GM12878 (cell line): ENCODE measurements at regions not wholly inside any gene's neighbourhood (a gene's known extent, or its start where the extent isn't known, plus 50 kb on each side); places are given as distances from the start of the nearest gene placed in this dataset.

ENCODE experiments used
- ATF3 ChIP-seq: IDR thresholded peaks from 2 replicates; pipeline ENCODE4 v1.6.1; 2011; ENCODE audit warnings: low read depth, mild to moderate bottlenecking, low read length, moderate library complexity, borderline replicate concordance; ENCODE audit errors: extremely low read depth
- CTCF ChIP-seq, 3 experiments: IDR thresholded peaks in 2 of 3; conservative IDR thresholded peaks in 1 of 3; 2 replicates each; pipeline ENCODE4 v1.5.1; 2011; ENCODE audit warnings: low read depth in 3 of 3, low read length in 3 of 3, mild to moderate bottlenecking in 3 of 3, control low read depth in 2 of 3, moderate library complexity in 2 of 3, inconsistent platforms in 1 of 3, mixed read lengths in 1 of 3; ENCODE audit not compliant: control insufficient read depth in 2 of 3, insufficient read depth in 1 of 3; ENCODE audit errors: extremely low read depth in 1 of 3
- ESRRA ChIP-seq: IDR thresholded peaks from 2 replicates; pipeline ENCODE4 v1.6.1; 2012; ENCODE audit warnings: mild to moderate bottlenecking, low read length, improper control_type of control experiment
- JUNB ChIP-seq: IDR thresholded peaks from 2 replicates; pipeline ENCODE4 v1.6.1; 2016; ENCODE audit warnings: antibody characterized with exemption, mild to moderate bottlenecking
- POLR2A ChIP-seq: IDR thresholded peaks from 2 replicates; pipeline ENCODE4 v1.6.1; 2011; ENCODE audit warnings: low read depth, mild to moderate bottlenecking, low read length
- POLR2AphosphoS2 ChIP-seq: IDR thresholded peaks from 2 replicates; pipeline ENCODE4 v1.6.1; 2011; ENCODE audit warnings: low read depth, mild to moderate bottlenecking, low read length, improper control_type of control experiment, moderate library complexity
- SKIL ChIP-seq: fragments of 450-650 bp; IDR thresholded peaks from 2 replicates; pipeline ENCODE4 v1.6.1; 2017; ENCODE audit warnings: mild to moderate bottlenecking, low read depth, inconsistent platforms; ENCODE audit not compliant: poor library complexity, severe bottlenecking
- SPI1 ChIP-seq: IDR thresholded peaks from 2 replicates; pipeline ENCODE4 v1.6.1; 2011; ENCODE audit warnings: low read depth, mild to moderate bottlenecking, low read length, moderate library complexity, borderline replicate concordance; ENCODE audit not compliant: insufficient read depth
- TAF1 ChIP-seq: IDR thresholded peaks from 2 replicates; pipeline ENCODE4 v1.6.1; 2011; ENCODE audit warnings: mild to moderate bottlenecking, low read depth, low read length, borderline replicate concordance
- TCF12 ChIP-seq: IDR thresholded peaks from 2 replicates; pipeline ENCODE4 v1.6.1; 2011; ENCODE audit warnings: low read depth, mild to moderate bottlenecking, low read length
- YY1 ChIP-seq: IDR thresholded peaks from 2 replicates; pipeline ENCODE4 v1.6.1; 2011; ENCODE audit warnings: low read depth, mild to moderate bottlenecking, low read length
- ZNF207 ChIP-seq: fragments of 450-650 bp; IDR thresholded peaks from 2 replicates; pipeline ENCODE4 v1.6.1; 2014; ENCODE audit warnings: antibody characterized with exemption, mild to moderate bottlenecking, borderline replicate concordance

GRCh38 chr6:62357835-62358234, 71.8 kb upstream of the KHDRBS2 start:
- TF ChIP-seq JUNB (no peak), CTCF (IDR thresholded peaks at IDR 0.05 in 2 of 3, conservative IDR thresholded peaks at IDR 0.05 in 1 of 3; ENCODE audit: control insufficient read depth in 2 of 3, extremely low read depth in 1 of 3, insufficient read depth in 1 of 3, low read depth in 3 of 3, low read length in 3 of 3) (no peak), YY1 (no peak), SKIL (no peak), ATF3 (no peak), TCF12 (no peak), TAF1 (no peak), POLR2A (no peak), ZNF207 (no peak), POLR2AphosphoS2 (no peak), SPI1 (no peak), ESRRA (no peak)
